WTC11 (cell line): ENCODE measurements at regions not wholly inside any gene's neighbourhood (a gene's known extent, or its start where the extent isn't known, plus 50 kb on each side); places are given as distances from the start of the nearest gene placed in this dataset.

Experiments used
- ATAC-seq: fragments of 200-7000 bp; cut with Tn5 transposase; 2 replicates; pipeline ENCODE4 v1.10.0; 2021; ENCODE audit warnings: mild to moderate bottlenecking, moderate library complexity
- CTCF ChIA-PET: fragments of 300-600 bp; sonication (Branson Sonifier 250); formaldehyde crosslinking; loops from one replicate; lab custom pipeline; 2021; ENCODE audit warnings: antibody characterized with exemption; lab: Charles Lee
- POLR2A ChIA-PET: fragments of 350-600 bp; sonication (Branson Sonifier 250); formaldehyde crosslinking; loops from one replicate; lab custom pipeline; 2021; ENCODE audit warnings: antibody characterized with exemption; lab: Charles Lee
- DNase-seq: peaks from one replicate; pipeline ENCODE4 v3.0.0; 2021; ENCODE audit warnings: low spot score
- H3K27ac Mint-ChIP-seq: 2 replicates; pipeline ENCODE4 v1.8.0; 2021; ENCODE audit warnings: mixed read lengths
- H3K27me3 Mint-ChIP-seq: 2 replicates; pipeline ENCODE4 v1.8.0; 2021; ENCODE audit warnings: low read depth, mild to moderate bottlenecking, moderate library complexity, mixed read lengths
- H3K36me3 Mint-ChIP-seq: 2 replicates; pipeline ENCODE4 v1.8.0; 2021; ENCODE audit warnings: mixed read lengths
- H3K4me1 Mint-ChIP-seq: 2 replicates; pipeline ENCODE4 v1.8.0; 2022; ENCODE audit warnings: mixed read lengths
- H3K4me3 Mint-ChIP-seq: 2 replicates; pipeline ENCODE4 v1.8.0; 2021; ENCODE audit warnings: mild to moderate bottlenecking, moderate library complexity, mixed read lengths
- H3K9me3 Mint-ChIP-seq: 2 replicates; pipeline ENCODE4 v1.8.0; 2021; ENCODE audit warnings: mixed read lengths
- CDX4 ChIP-seq: fragments of 250-450 bp; sonication (Bioruptor Pico); IDR thresholded peaks from 2 replicates; pipeline ENCODE4 v1.9.0; 2021; ENCODE audit warnings: moderate library complexity, mild to moderate bottlenecking, inconsistent platforms, borderline replicate concordance
- EMX1 ChIP-seq: fragments of 250-450 bp; sonication (Bioruptor Pico); IDR thresholded peaks from 2 replicates; pipeline ENCODE4 v1.8.0; 2021; ENCODE audit warnings: mild to moderate bottlenecking
- FOXJ3 ChIP-seq: sonication (generic); formaldehyde crosslinking; IDR thresholded peaks from 2 replicates; pipeline ENCODE4 v1.9.0; 2021; ENCODE audit warnings: missing genetic modification reagents, mild to moderate bottlenecking, borderline replicate concordance
- FOXP1 ChIP-seq: sonication (generic); formaldehyde crosslinking; IDR thresholded peaks from 2 replicates; pipeline ENCODE4 v1.8.0; 2022; ENCODE audit warnings: missing genetic modification reagents, mild to moderate bottlenecking, moderate library complexity, borderline replicate concordance
- GABPB1 ChIP-seq: sonication (generic); formaldehyde crosslinking; IDR thresholded peaks from 2 replicates; pipeline ENCODE4 v1.8.1; 2023; ENCODE audit warnings: mild to moderate bottlenecking, missing genetic modification reagents
- GRHL2 ChIP-seq: fragments of 250-450 bp; sonication (Bioruptor Pico); IDR thresholded peaks from 2 replicates; pipeline ENCODE4 v1.8.0; 2022; ENCODE audit warnings: mild to moderate bottlenecking, moderate library complexity; ENCODE audit not compliant: insufficient replicate concordance, severe bottlenecking
- GTF2I ChIP-seq: fragments of 250-450 bp; sonication (Bioruptor Pico); conservative IDR thresholded peaks from 2 replicates; pipeline ENCODE4 v1.4.0; 2021; ENCODE audit warnings: mild to moderate bottlenecking
- IRF2 ChIP-seq: sonication (generic); formaldehyde crosslinking; IDR thresholded peaks from 2 replicates; pipeline ENCODE4 v1.8.0; 2022; ENCODE audit warnings: low read depth, missing genetic modification reagents, borderline replicate concordance
- JAZF1 ChIP-seq: fragments of 250-450 bp; sonication (Bioruptor Pico); IDR thresholded peaks from 2 replicates; pipeline ENCODE4 v1.9.0; 2021; ENCODE audit warnings: moderate library complexity, mild to moderate bottlenecking, inconsistent platforms
- MAX ChIP-seq: sonication (generic); formaldehyde crosslinking; IDR thresholded peaks from 2 replicates; pipeline ENCODE4 v1.8.0; 2022; ENCODE audit warnings: mild to moderate bottlenecking, missing genetic modification reagents
- MXD4 ChIP-seq: fragments of 250-450 bp; sonication (Bioruptor Pico); IDR thresholded peaks from 2 replicates; pipeline ENCODE4 v1.8.0; 2021; ENCODE audit warnings: mild to moderate bottlenecking, moderate library complexity, borderline replicate concordance
- MYBL2 ChIP-seq: sonication (generic); formaldehyde crosslinking; IDR thresholded peaks from 2 replicates; pipeline ENCODE4 v1.8.1; 2023; ENCODE audit warnings: mild to moderate bottlenecking, moderate library complexity, missing genetic modification reagents
- NFE2L1 ChIP-seq: sonication (generic); formaldehyde crosslinking; IDR thresholded peaks from 2 replicates; pipeline ENCODE4 v1.8.1; 2023; ENCODE audit warnings: missing genetic modification reagents
- NFYB ChIP-seq: sonication (generic); formaldehyde crosslinking; conservative IDR thresholded peaks from 2 replicates; pipeline ENCODE4 v1.8.0; 2022; ENCODE audit warnings: low read depth, missing genetic modification reagents
- OVOL2 ChIP-seq: fragments of 250-450 bp; sonication (Bioruptor Pico); IDR thresholded peaks from 2 replicates; pipeline ENCODE4 v1.9.0; 2021; ENCODE audit warnings: mild to moderate bottlenecking, borderline replicate concordance
- PREB ChIP-seq: sonication (generic); formaldehyde crosslinking; IDR thresholded peaks from 2 replicates; pipeline ENCODE4 v1.8.1; 2022; ENCODE audit warnings: mild to moderate bottlenecking, missing genetic modification reagents, moderate library complexity, borderline replicate concordance
- RELA ChIP-seq: sonication (generic); formaldehyde crosslinking; IDR thresholded peaks from 2 replicates; pipeline ENCODE4 v1.8.1; 2022; ENCODE audit warnings: missing genetic modification reagents, mild to moderate bottlenecking, borderline replicate concordance
- SMAD3 ChIP-seq: sonication (generic); formaldehyde crosslinking; IDR thresholded peaks from 2 replicates; pipeline ENCODE4 v1.8.0; 2022; ENCODE audit warnings: missing genetic modification reagents, mild to moderate bottlenecking, borderline replicate concordance
- SP1 ChIP-seq: sonication (generic); formaldehyde crosslinking; conservative IDR thresholded peaks from 2 replicates; pipeline ENCODE4 v1.8.1; 2022; ENCODE audit warnings: missing genetic modification reagents
- STAT6 ChIP-seq: sonication (generic); formaldehyde crosslinking; conservative IDR thresholded peaks from 2 replicates; pipeline ENCODE4 v1.8.1; 2023; ENCODE audit warnings: mild to moderate bottlenecking, low read depth, missing genetic modification reagents, moderate library complexity
- TEAD1 ChIP-seq: sonication (generic); formaldehyde crosslinking; IDR thresholded peaks from 2 replicates; pipeline ENCODE4 v1.8.0; 2022; ENCODE audit warnings: mild to moderate bottlenecking, missing genetic modification reagents
- TEAD4 ChIP-seq: sonication (generic); formaldehyde crosslinking; IDR thresholded peaks from 2 replicates; pipeline ENCODE4 v1.8.0; 2022; ENCODE audit warnings: mild to moderate bottlenecking, missing genetic modification reagents
- ZBTB21 ChIP-seq: sonication (generic); formaldehyde crosslinking; IDR thresholded peaks from 2 replicates; pipeline ENCODE4 v1.8.1; 2023; ENCODE audit warnings: mild to moderate bottlenecking, missing genetic modification reagents, borderline replicate concordance
- ZNF317 ChIP-seq: sonication (generic); formaldehyde crosslinking; IDR thresholded peaks from 2 replicates; pipeline ENCODE4 v1.8.1; 2023; ENCODE audit warnings: low read depth, mild to moderate bottlenecking, moderate library complexity, missing genetic modification reagents, borderline replicate concordance
- TF ChIP-seq, protein P1 (sequence below): sonication (generic); formaldehyde crosslinking; IDR thresholded peaks from 2 replicates; pipeline ENCODE4 v1.8.1; 2023; ENCODE audit warnings: mild to moderate bottlenecking, missing genetic modification reagents, moderate library complexity
- TF ChIP-seq, protein P2 (sequence below): sonication (generic); formaldehyde crosslinking; conservative IDR thresholded peaks from 2 replicates; pipeline ENCODE4 v1.8.1; 2022; ENCODE audit warnings: mild to moderate bottlenecking, missing genetic modification reagents
- TF ChIP-seq, protein P3 (sequence below): sonication (generic); formaldehyde crosslinking; IDR thresholded peaks from 2 replicates; pipeline ENCODE4 v1.8.1; 2022; ENCODE audit warnings: low read depth, mild to moderate bottlenecking, moderate library complexity, missing genetic modification reagents, borderline replicate concordance
- TF ChIP-seq, protein P4 (sequence below): sonication (generic); formaldehyde crosslinking; IDR thresholded peaks from 2 replicates; pipeline ENCODE4 v1.8.1; 2022; ENCODE audit warnings: mild to moderate bottlenecking, moderate library complexity, missing genetic modification reagents

GRCh38 chr3:182608832-182609231 is 184.5 kb upstream of the ATP11B start (continued):
- TF ChIP-seq, protein P1, sequence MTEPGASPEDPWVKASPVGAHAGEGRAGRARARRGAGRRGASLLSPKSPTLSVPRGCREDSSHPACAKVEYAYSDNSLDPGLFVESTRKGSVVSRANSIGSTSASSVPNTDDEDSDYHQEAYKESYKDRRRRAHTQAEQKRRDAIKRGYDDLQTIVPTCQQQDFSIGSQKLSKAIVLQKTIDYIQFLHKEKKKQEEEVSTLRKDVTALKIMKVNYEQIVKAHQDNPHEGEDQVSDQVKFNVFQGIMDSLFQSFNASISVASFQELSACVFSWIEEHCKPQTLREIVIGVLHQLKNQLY (CRISPR knock-in tag) = no peak

- H3K4me1 Mint-ChIP-seq = peaks cover 10% of the 10 kb centered on the region
- TF ChIP-seq GABPB1 (no peak), FOXP1 (CRISPR knock-in tag) (no peak), STAT6 (CRISPR knock-in tag) (no peak), IRF2 (CRISPR knock-in tag) (no peak), TEAD1 (CRISPR knock-in tag) (no peak), FOXJ3 (no peak), JAZF1 (no peak), CDX4 (CRISPR knock-in tag) (no peak), ZBTB21 (CRISPR knock-in tag) (no peak), ZNF317 (CRISPR knock-in tag) (no peak), PREB (CRISPR knock-in tag) (no peak), TEAD4 (no peak)
- TF ChIP-seq, protein P2, sequence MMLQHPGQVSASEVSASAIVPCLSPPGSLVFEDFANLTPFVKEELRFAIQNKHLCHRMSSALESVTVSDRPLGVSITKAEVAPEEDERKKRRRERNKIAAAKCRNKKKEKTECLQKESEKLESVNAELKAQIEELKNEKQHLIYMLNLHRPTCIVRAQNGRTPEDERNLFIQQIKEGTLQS (CRISPR knock-in tag) = no peak
- TF ChIP-seq, protein P3, sequence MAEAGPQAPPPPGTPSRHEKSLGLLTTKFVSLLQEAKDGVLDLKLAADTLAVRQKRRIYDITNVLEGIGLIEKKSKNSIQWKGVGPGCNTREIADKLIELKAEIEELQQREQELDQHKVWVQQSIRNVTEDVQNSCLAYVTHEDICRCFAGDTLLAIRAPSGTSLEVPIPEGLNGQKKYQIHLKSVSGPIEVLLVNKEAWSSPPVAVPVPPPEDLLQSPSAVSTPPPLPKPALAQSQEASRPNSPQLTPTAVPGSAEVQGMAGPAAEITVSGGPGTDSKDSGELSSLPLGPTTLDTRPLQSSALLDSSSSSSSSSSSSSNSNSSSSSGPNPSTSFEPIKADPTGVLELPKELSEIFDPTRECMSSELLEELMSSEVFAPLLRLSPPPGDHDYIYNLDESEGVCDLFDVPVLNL (CRISPR knock-in tag) = no peak
- no peaks in the 10 kb centered on the region for H3K27me3 Mint-ChIP-seq
- POLR2A ChIA-PET = no interaction called here
- no peak overlapping the region for H3K27ac Mint-ChIP-seq
- H3K36me3 Mint-ChIP-seq = no peaks in the 10 kb centered on the region
- no peak for ATAC-seq
- H3K9me3 Mint-ChIP-seq = no peaks in the 10 kb centered on the region
- H3K4me3 Mint-ChIP-seq = no peak overlapping the region
- DNase-seq = no peak
- CTCF ChIA-PET = interaction anchor here (0.7 kb wide), 1 partner anchor 340 kb away, joined by 4 read pairs; no protein-coding TSS in a partner anchor
Measured at GRCh38 chr3:182609575-182610156, 183.6 kb upstream of the ATP11B start.

GRCh38 chr3:182612332-182612731 is 181.0 kb upstream of the ATP11B start:
- H3K36me3 Mint-ChIP-seq = no peaks in the 10 kb centered on the region
- TF ChIP-seq RELA (CRISPR knock-in tag) (no peak), TEAD4 (no peak), NFE2L1 (CRISPR knock-in tag) (no peak), MYBL2 (no peak), GRHL2 (CRISPR knock-in tag) (no peak), NFYB (no peak), MXD4 (CRISPR knock-in tag) (no peak), EMX1 (CRISPR knock-in tag) (no peak), SP1 (CRISPR knock-in tag) (no peak), SMAD3 (CRISPR knock-in tag) (no peak), GTF2I (CRISPR knock-in tag) (no peak), OVOL2 (CRISPR knock-in tag) (no peak), MAX (CRISPR knock-in tag) (no peak)
- TF ChIP-seq, protein P4, sequence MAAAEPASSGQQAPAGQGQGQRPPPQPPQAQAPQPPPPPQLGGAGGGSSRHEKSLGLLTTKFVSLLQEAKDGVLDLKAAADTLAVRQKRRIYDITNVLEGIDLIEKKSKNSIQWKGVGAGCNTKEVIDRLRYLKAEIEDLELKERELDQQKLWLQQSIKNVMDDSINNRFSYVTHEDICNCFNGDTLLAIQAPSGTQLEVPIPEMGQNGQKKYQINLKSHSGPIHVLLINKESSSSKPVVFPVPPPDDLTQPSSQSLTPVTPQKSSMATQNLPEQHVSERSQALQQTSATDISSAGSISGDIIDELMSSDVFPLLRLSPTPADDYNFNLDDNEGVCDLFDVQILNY = no peak

More at GRCh38 chr3:182612332-182612731, 181.0 kb upstream of the ATP11B start:
- ATAC-seq (no peak), DNase-seq (no peak)
- no peak overlapping the region for H3K27ac Mint-ChIP-seq
- ChIA-PET CTCF (no interaction called here), POLR2A (no interaction called here)
- peaks cover 26% of the 10 kb centered on the region for H3K4me1 Mint-ChIP-seq
- no peak overlapping the region for H3K4me3 Mint-ChIP-seq
- H3K27me3 Mint-ChIP-seq = no peaks in the 10 kb centered on the region
- no peaks in the 10 kb centered on the region for H3K9me3 Mint-ChIP-seq
